GM12872 (cell line): ENCODE measurements at regions not wholly inside any gene's neighbourhood (a gene's known extent, or its start where the extent isn't known, plus 50 kb on each side); places are given as distances from the start of the nearest gene placed in this dataset.

Source experiments
- CTCF ChIP-seq: IDR thresholded peaks from 3 replicates; pipeline ENCODE4 v1.5.1; 2011; ENCODE audit warnings: low read depth, mild to moderate bottlenecking, low read length, moderate library complexity; ENCODE audit not compliant: insufficient read depth

GRCh38 chr22:26763633-26764361 is 106.4 kb downstream of the MIAT start:
- TF ChIP-seq CTCF: no peak

- no peak for TF ChIP-seq CTCF
These were observed 109.3 kb downstream of the MIAT start for GRCh38 chr22:26766510-26767350.

GRCh38 chr22:26767351-26768155 is 110.2 kb downstream of the MIAT start:
- no peak for TF ChIP-seq CTCF

GRCh38 chr22:26768156-26768515 is 110.7 kb downstream of the MIAT start:
- TF ChIP-seq CTCF: no peak

- TF ChIP-seq CTCF: no peak
These were observed 111.6 kb downstream of the MIAT start for GRCh38 chr22:26768952-26769351.

GRCh38 chr22:26769663-26770062 is 112.3 kb downstream of the MIAT start:
- no peak for TF ChIP-seq CTCF

GRCh38 chr22:26770624-26771023 is 113.2 kb downstream of the MIAT start:
- no peak for TF ChIP-seq CTCF
